ENCODE measurements at regions not wholly inside any gene's neighbourhood (a gene's known extent, or its start where the extent isn't known, plus 50 kb on each side); places are given as distances from the start of the nearest gene placed in this dataset.

- H3K4me3 ChIP-seq (replicated peaks in 1 of 3; ENCODE audit: insufficient read depth in 1 of 3, low read depth in 2 of 3, low read length in 3 of 3): no peak overlapping the region
Observed at GRCh38 chr4:149218672-149219071, 597.0 kb downstream of the IQCM start.

More at GRCh38 chr4:149218672-149219071, 597.0 kb downstream of the IQCM start:
- no peak overlapping the region for H2AFZ ChIP-seq (ENCODE audit: low read length)
- ATAC-seq (no peak), FAIRE-seq (no peak), DNase-seq (ENCODE audit: low spot score) (no peak)
- in situ Hi-C loops (cut with HindIII; ENCODE audit: extremely low pct_ligation_motif_present, low pct_unique_long_range_greater_than_20kb): no loop called here
- intact Hi-C loops (cut with micrococcal nuclease; ENCODE audit: unreplicated experiment): no loop called here
- TF ChIP-seq MATR3 (CRISPR knock-in tag; IDR thresholded peaks at IDR 0.05): no peak
- TF ChIP-seq, protein P1, sequence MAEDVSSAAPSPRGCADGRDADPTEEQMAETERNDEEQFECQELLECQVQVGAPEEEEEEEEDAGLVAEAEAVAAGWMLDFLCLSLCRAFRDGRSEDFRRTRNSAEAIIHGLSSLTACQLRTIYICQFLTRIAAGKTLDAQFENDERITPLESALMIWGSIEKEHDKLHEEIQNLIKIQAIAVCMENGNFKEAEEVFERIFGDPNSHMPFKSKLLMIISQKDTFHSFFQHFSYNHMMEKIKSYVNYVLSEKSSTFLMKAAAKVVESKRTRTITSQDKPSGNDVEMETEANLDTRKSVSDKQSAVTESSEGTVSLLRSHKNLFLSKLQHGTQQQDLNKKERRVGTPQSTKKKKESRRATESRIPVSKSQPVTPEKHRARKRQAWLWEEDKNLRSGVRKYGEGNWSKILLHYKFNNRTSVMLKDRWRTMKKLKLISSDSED (CRISPR knock-in tag; IDR thresholded peaks at IDR 0.05): no peak
- no peak for TF ChIP-seq RBAK (CRISPR knock-in tag; IDR thresholded peaks at IDR 0.05)
- TF ChIP-seq, protein P2, sequence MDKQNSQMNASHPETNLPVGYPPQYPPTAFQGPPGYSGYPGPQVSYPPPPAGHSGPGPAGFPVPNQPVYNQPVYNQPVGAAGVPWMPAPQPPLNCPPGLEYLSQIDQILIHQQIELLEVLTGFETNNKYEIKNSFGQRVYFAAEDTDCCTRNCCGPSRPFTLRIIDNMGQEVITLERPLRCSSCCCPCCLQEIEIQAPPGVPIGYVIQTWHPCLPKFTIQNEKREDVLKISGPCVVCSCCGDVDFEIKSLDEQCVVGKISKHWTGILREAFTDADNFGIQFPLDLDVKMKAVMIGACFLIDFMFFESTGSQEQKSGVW (CRISPR knock-in tag; IDR thresholded peaks at IDR 0.05; ENCODE audit: borderline replicate concordance): no peak
- TF ChIP-seq, protein P3, sequence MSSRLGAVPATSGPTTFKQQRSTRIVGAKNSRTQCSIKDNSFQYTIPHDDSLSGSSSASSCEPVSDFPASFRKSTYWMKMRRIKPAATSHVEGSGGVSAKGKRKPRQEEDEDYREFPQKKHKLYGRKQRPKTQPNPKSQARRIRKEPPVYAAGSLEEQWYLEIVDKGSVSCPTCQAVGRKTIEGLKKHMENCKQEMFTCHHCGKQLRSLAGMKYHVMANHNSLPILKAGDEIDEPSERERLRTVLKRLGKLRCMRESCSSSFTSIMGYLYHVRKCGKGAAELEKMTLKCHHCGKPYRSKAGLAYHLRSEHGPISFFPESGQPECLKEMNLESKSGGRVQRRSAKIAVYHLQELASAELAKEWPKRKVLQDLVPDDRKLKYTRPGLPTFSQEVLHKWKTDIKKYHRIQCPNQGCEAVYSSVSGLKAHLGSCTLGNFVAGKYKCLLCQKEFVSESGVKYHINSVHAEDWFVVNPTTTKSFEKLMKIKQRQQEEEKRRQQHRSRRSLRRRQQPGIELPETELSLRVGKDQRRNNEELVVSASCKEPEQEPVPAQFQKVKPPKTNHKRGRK (CRISPR knock-in tag; IDR thresholded peaks at IDR 0.05): no peak
- no peak for TF ChIP-seq SMARCE1 (IDR thresholded peaks at IDR 0.05; ENCODE audit: borderline replicate concordance)
- no peak for TF ChIP-seq ZNF10 (CRISPR knock-in tag; IDR thresholded peaks at IDR 0.05; ENCODE audit: borderline replicate concordance, low read depth)
- TF ChIP-seq NR2F2 (IDR thresholded peaks at IDR 0.05; ENCODE audit: borderline replicate concordance, low read depth): no peak
- no peak for TF ChIP-seq ZHX2 (IDR thresholded peaks at IDR 0.05; ENCODE audit: low read depth)
- TF ChIP-seq ZHX2 (CRISPR knock-in tag; IDR thresholded peaks at IDR 0.05; ENCODE audit: borderline replicate concordance): no peak
- no peak for TF ChIP-seq ISL2 (CRISPR knock-in tag; IDR thresholded peaks at IDR 0.05)
- TF ChIP-seq MEF2D (CRISPR knock-in tag; IDR thresholded peaks at IDR 0.05): no peak
- TF ChIP-seq ELF1 (CRISPR knock-in tag; IDR thresholded peaks at IDR 0.05): no peak
- no peak for TF ChIP-seq ZNF589 (CRISPR knock-in tag; conservative IDR thresholded peaks at IDR 0.05)
- no CpG with 5 or more reads among the region's 4 CpGs for WGBS (ENCODE audit: low lambda C conversion rate)
- H3K36me3 ChIP-seq (replicated peaks in 1 of 2; ENCODE audit: control insufficient read depth in 1 of 2, insufficient read depth in 2 of 2, low read length in 2 of 2): no peaks in the 10 kb centered on the region
- no peaks in the 10 kb centered on the region for H3K4me1 ChIP-seq (ENCODE audit: insufficient read depth, low read length)
- H4K20me1 ChIP-seq (ENCODE audit: insufficient read depth, low read length): no peaks in the 10 kb centered on the region
- POLR2A ChIA-PET: no interaction called here
- no peak overlapping the region for H3K4me2 ChIP-seq (ENCODE audit: low read depth, low read length)
- BruUV-seq (replicated peaks): no TSS peak
- CTCF ChIA-PET (ENCODE audit: low intra/inter-chr PET ratio, low total read pairs): no interaction called here
- peaks cover 87% of the 10 kb centered on the region for H3K9me3 ChIP-seq (ENCODE audit: low read length)
- no peaks in the 10 kb centered on the region; a peak in 1 of 5 replicates for H3K27me3 ChIP-seq (ENCODE audit: control insufficient read depth in 1 of 2, insufficient read depth in 2 of 2, low read length in 2 of 2)
- H3K27ac ChIP-seq (ENCODE audit: extremely low read length, insufficient read depth, low read length): no peak overlapping the region
- no peak overlapping the region for H3K9ac ChIP-seq (ENCODE audit: insufficient read depth, low read depth, low read length)
- H3K79me2 ChIP-seq (ENCODE audit: insufficient read depth, low read length): no peaks in the 10 kb centered on the region

Measured in HepG2 (cell line).